ENCODE measurements at regions not wholly inside any gene's neighbourhood (a gene's known extent, or its start where the extent isn't known, plus 50 kb on each side); places are given as distances from the start of the nearest gene placed in this dataset.
"Not testable (repeated sequence)": the region's sequence is repeated elsewhere in the genome, so short reads cannot be mapped to it uniquely, and the experiment has no call there.

DNA sequence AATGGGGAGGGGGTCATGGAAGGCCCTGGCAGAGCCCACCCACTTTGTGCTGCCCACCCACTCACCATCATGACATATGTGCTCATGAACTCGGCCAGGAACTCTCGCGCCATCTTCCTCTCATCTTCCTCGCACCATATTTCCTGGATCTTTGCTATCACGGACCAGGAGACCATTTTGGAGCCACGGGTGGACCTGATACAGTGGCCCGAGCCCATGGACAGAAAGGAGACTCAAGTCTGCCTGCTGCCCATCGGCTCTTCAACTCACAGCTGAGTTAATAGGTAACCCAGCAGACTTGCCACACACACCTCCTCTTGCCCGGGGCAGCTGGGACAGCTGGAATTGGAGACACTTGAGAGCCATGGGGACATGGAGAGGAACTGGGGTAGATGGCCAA is 1958.3 kb downstream of the FOXD4L5 start:
- H3K79me1 ChIP-seq (ENCODE audit: low read length); H2BK120ac ChIP-seq (ENCODE audit: insufficient read depth, low read length, poor library complexity); H3K4me2 ChIP-seq (ENCODE audit: low read length); H2BK5ac ChIP-seq (ENCODE audit: low read depth, low read length, poor library complexity); H3K79me2 ChIP-seq (ENCODE audit: control insufficient read depth, insufficient read depth, low read length, poor library complexity); H2AFZ ChIP-seq (ENCODE audit: insufficient read depth, low read length, poor library complexity); H3K4me1 ChIP-seq (ENCODE audit: control insufficient read depth in 1 of 2, insufficient read depth in 2 of 2, low read length in 2 of 2); H3K4me3 ChIP-seq (ENCODE audit: low read depth, low read length); H4K91ac ChIP-seq (ENCODE audit: low read depth, low read length); H3K36me3 ChIP-seq (ENCODE audit: control insufficient read depth in 1 of 2, insufficient read depth in 2 of 2, low read length in 2 of 2); H4K8ac ChIP-seq (ENCODE audit: low read depth, low read length); H3K4ac ChIP-seq (ENCODE audit: low read depth, low read length); H3K27ac ChIP-seq (ENCODE audit: low read depth, low read length); H3K18ac ChIP-seq (ENCODE audit: low read length); H3K14ac ChIP-seq (ENCODE audit: low read length); H4K12ac ChIP-seq (ENCODE audit: low read depth, low read length); H3K9ac ChIP-seq (ENCODE audit: low read length); DNase-seq; H2AK5ac ChIP-seq (ENCODE audit: low read length); H2BK12ac ChIP-seq (ENCODE audit: low read length); H3K23ac ChIP-seq (ENCODE audit: low read length); H3K27me3 ChIP-seq (ENCODE audit: insufficient read depth, low read length); H3K9me3 ChIP-seq (ENCODE audit: insufficient read depth, low read depth, low read length): not testable (repeated sequence)
- no CpG with 5 or more reads among the region's 9 CpGs for WGBS (ENCODE audit: extremely low coverage, insufficient coverage, insufficient read length)

GRCh38 chr9:63325696-63326095 is 1959.3 kb downstream of the FOXD4L5 start:
- not testable (repeated sequence) for H2BK12ac ChIP-seq (ENCODE audit: low read length); H3K79me1 ChIP-seq (ENCODE audit: low read length); H3K36me3 ChIP-seq (ENCODE audit: control insufficient read depth in 1 of 2, insufficient read depth in 2 of 2, low read length in 2 of 2); H3K9ac ChIP-seq (ENCODE audit: low read length); H3K4me1 ChIP-seq (ENCODE audit: control insufficient read depth in 1 of 2, insufficient read depth in 2 of 2, low read length in 2 of 2); H3K4me2 ChIP-seq (ENCODE audit: low read length); H3K14ac ChIP-seq (ENCODE audit: low read length); H2BK120ac ChIP-seq (ENCODE audit: insufficient read depth, low read length, poor library complexity); H3K27ac ChIP-seq (ENCODE audit: low read depth, low read length); H2BK5ac ChIP-seq (ENCODE audit: low read depth, low read length, poor library complexity); H3K9me3 ChIP-seq (ENCODE audit: insufficient read depth, low read depth, low read length); H4K12ac ChIP-seq (ENCODE audit: low read depth, low read length); H3K18ac ChIP-seq (ENCODE audit: low read length); H2AFZ ChIP-seq (ENCODE audit: insufficient read depth, low read length, poor library complexity); H3K4me3 ChIP-seq (ENCODE audit: low read depth, low read length); H3K79me2 ChIP-seq (ENCODE audit: control insufficient read depth, insufficient read depth, low read length, poor library complexity); H2AK5ac ChIP-seq (ENCODE audit: low read length); H4K8ac ChIP-seq (ENCODE audit: low read depth, low read length); H3K23ac ChIP-seq (ENCODE audit: low read length); H3K4ac ChIP-seq (ENCODE audit: low read depth, low read length); H4K91ac ChIP-seq (ENCODE audit: low read depth, low read length); H3K27me3 ChIP-seq (ENCODE audit: insufficient read depth, low read length); DNase-seq
- no CpG with 5 or more reads among the region's 5 CpGs for WGBS (ENCODE audit: extremely low coverage, insufficient coverage, insufficient read length)

GRCh38 chr9:63318093-63318492 is 1966.9 kb downstream of the FOXD4L5 start:
- not testable (repeated sequence) for H3K23ac ChIP-seq (ENCODE audit: low read length); H3K14ac ChIP-seq (ENCODE audit: low read length); H3K4me3 ChIP-seq (ENCODE audit: low read depth, low read length); H3K4me1 ChIP-seq (ENCODE audit: control insufficient read depth in 1 of 2, insufficient read depth in 2 of 2, low read length in 2 of 2); H3K79me2 ChIP-seq (ENCODE audit: control insufficient read depth, insufficient read depth, low read length, poor library complexity); H3K9me3 ChIP-seq (ENCODE audit: insufficient read depth, low read depth, low read length); H3K4me2 ChIP-seq (ENCODE audit: low read length); H3K27me3 ChIP-seq (ENCODE audit: insufficient read depth, low read length); H2BK120ac ChIP-seq (ENCODE audit: insufficient read depth, low read length, poor library complexity); H3K79me1 ChIP-seq (ENCODE audit: low read length); H4K12ac ChIP-seq (ENCODE audit: low read depth, low read length); H3K27ac ChIP-seq (ENCODE audit: low read depth, low read length); H3K36me3 ChIP-seq (ENCODE audit: control insufficient read depth in 1 of 2, insufficient read depth in 2 of 2, low read length in 2 of 2); H2AFZ ChIP-seq (ENCODE audit: insufficient read depth, low read length, poor library complexity); H2BK5ac ChIP-seq (ENCODE audit: low read depth, low read length, poor library complexity); H4K8ac ChIP-seq (ENCODE audit: low read depth, low read length); H2BK12ac ChIP-seq (ENCODE audit: low read length); DNase-seq; H3K9ac ChIP-seq (ENCODE audit: low read length); H4K91ac ChIP-seq (ENCODE audit: low read depth, low read length); H2AK5ac ChIP-seq (ENCODE audit: low read length); H3K4ac ChIP-seq (ENCODE audit: low read depth, low read length); H3K18ac ChIP-seq (ENCODE audit: low read length)
- WGBS (ENCODE audit: extremely low coverage, insufficient coverage, insufficient read length): no CpG with 5 or more reads among the region's 11 CpGs

DNA sequence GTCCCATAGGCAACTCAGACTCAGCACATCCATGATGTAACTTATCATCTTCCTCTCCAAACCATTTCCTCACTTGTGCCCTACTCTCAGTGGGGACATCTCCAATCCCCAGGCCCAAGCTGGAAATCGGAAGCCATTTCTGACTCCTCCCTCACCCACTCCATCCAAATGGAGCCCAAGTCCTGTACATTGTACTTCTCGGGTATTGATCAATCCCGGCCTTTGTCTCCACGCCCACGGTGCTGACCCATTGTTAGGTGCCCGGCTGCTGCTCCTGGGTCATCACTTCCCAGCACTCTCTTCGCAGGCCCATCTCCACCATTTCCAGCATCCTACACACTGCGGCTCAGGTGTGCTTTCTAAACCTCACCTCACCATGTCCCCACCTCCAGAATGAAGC is 1969.6 kb downstream of the FOXD4L5 start:
- H3K79me2 ChIP-seq (ENCODE audit: control insufficient read depth, insufficient read depth, low read length, poor library complexity); H3K9me3 ChIP-seq (ENCODE audit: insufficient read depth, low read depth, low read length); H2BK12ac ChIP-seq (ENCODE audit: low read length); H3K9ac ChIP-seq (ENCODE audit: low read length); H3K27me3 ChIP-seq (ENCODE audit: insufficient read depth, low read length); H4K8ac ChIP-seq (ENCODE audit: low read depth, low read length); H4K12ac ChIP-seq (ENCODE audit: low read depth, low read length); DNase-seq; H3K4me3 ChIP-seq (ENCODE audit: low read depth, low read length); H3K4ac ChIP-seq (ENCODE audit: low read depth, low read length); H3K14ac ChIP-seq (ENCODE audit: low read length); H3K36me3 ChIP-seq (ENCODE audit: control insufficient read depth in 1 of 2, insufficient read depth in 2 of 2, low read length in 2 of 2); H2AFZ ChIP-seq (ENCODE audit: insufficient read depth, low read length, poor library complexity); H2AK5ac ChIP-seq (ENCODE audit: low read length); H3K23ac ChIP-seq (ENCODE audit: low read length); H3K4me2 ChIP-seq (ENCODE audit: low read length); H3K27ac ChIP-seq (ENCODE audit: low read depth, low read length); H3K4me1 ChIP-seq (ENCODE audit: control insufficient read depth in 1 of 2, insufficient read depth in 2 of 2, low read length in 2 of 2); H2BK120ac ChIP-seq (ENCODE audit: insufficient read depth, low read length, poor library complexity); H2BK5ac ChIP-seq (ENCODE audit: low read depth, low read length, poor library complexity); H3K18ac ChIP-seq (ENCODE audit: low read length); H4K91ac ChIP-seq (ENCODE audit: low read depth, low read length); H3K79me1 ChIP-seq (ENCODE audit: low read length): not testable (repeated sequence)
- WGBS (ENCODE audit: extremely low coverage, insufficient coverage, insufficient read length): no CpG with 5 or more reads among the region's 8 CpGs

Measured in trophoblast cell (in vitro differentiated cells and primary cell).